ENCODE measurements at regions not wholly inside any gene's neighbourhood (a gene's known extent, or its start where the extent isn't known, plus 50 kb on each side); places are given as distances from the start of the nearest gene placed in this dataset.

- in situ Hi-C loops (cut with HindIII; ENCODE audit: low pct_unique_long_range_greater_than_20kb, low sequenced_read_pairs), result no loop called here
- Histone ChIP-seq H3K27ac (ENCODE audit: low read length) (no peak overlapping the region), H3K4me3 (ENCODE audit: low read depth in 2 of 2, low read length in 2 of 2) (no peak overlapping the region), H3K36me3 (ENCODE audit: control insufficient read depth, insufficient read depth, low read length) (no peaks in the 10 kb centered on the region), H3K4me1 (ENCODE audit: control insufficient read depth, insufficient read depth, low read length) (no peaks in the 10 kb centered on the region), H3K9me3 (ENCODE audit: control insufficient read depth, insufficient read depth, low read depth, low read length) (no peaks in the 10 kb centered on the region), H3K27me3 (ENCODE audit: control insufficient read depth, insufficient read depth, low read length) (no peaks in the 10 kb centered on the region)
- POLR2A ChIA-PET, result no interaction called here
- no peak for DNase-seq (ENCODE audit: low read depth, low spot score)
- intact Hi-C loops (cut with micrococcal nuclease; ENCODE audit: unreplicated experiment), result no loop called here
- TF ChIP-seq, protein P1, sequence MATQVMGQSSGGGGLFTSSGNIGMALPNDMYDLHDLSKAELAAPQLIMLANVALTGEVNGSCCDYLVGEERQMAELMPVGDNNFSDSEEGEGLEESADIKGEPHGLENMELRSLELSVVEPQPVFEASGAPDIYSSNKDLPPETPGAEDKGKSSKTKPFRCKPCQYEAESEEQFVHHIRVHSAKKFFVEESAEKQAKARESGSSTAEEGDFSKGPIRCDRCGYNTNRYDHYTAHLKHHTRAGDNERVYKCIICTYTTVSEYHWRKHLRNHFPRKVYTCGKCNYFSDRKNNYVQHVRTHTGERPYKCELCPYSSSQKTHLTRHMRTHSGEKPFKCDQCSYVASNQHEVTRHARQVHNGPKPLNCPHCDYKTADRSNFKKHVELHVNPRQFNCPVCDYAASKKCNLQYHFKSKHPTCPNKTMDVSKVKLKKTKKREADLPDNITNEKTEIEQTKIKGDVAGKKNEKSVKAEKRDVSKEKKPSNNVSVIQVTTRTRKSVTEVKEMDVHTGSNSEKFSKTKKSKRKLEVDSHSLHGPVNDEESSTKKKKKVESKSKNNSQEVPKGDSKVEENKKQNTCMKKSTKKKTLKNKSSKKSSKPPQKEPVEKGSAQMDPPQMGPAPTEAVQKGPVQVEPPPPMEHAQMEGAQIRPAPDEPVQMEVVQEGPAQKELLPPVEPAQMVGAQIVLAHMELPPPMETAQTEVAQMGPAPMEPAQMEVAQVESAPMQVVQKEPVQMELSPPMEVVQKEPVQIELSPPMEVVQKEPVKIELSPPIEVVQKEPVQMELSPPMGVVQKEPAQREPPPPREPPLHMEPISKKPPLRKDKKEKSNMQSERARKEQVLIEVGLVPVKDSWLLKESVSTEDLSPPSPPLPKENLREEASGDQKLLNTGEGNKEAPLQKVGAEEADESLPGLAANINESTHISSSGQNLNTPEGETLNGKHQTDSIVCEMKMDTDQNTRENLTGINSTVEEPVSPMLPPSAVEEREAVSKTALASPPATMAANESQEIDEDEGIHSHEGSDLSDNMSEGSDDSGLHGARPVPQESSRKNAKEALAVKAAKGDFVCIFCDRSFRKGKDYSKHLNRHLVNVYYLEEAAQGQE (IDR thresholded peaks at IDR 0.05; ENCODE audit: insufficient read depth in 1 of 2, low read depth in 2 of 2, low read length in 1 of 2), result no peak
- TF ChIP-seq CTCF (IDR thresholded peaks at IDR 0.05) (no peak), TCF7L2 (IDR thresholded peaks at IDR 0.05; ENCODE audit: low read depth, low read length) (no peak), POLR2AphosphoS5 (IDR thresholded peaks at IDR 0.05; ENCODE audit: low read depth, low read length) (no peak)
- BruUV-seq (replicated peaks), result no TSS peak
- ATAC-seq, result no peak
- CTCF ChIA-PET, result no interaction called here
These were observed 2073.2 kb downstream of the TP53TG3F start for GRCh38 chr16:35532576-35532975.

GRCh38 chr16:35533683-35534082 lies 2074.3 kb downstream of the TP53TG3F start:
- in situ Hi-C loops (cut with HindIII; ENCODE audit: low pct_unique_long_range_greater_than_20kb, low sequenced_read_pairs), result no loop called here
- H3K9me3 ChIP-seq (ENCODE audit: control insufficient read depth, insufficient read depth, low read depth, low read length), result no peaks in the 10 kb centered on the region
- ChIA-PET CTCF (no interaction called here), POLR2A (no interaction called here)
- H3K36me3 ChIP-seq (ENCODE audit: control insufficient read depth, insufficient read depth, low read length), result no peaks in the 10 kb centered on the region
- no peak overlapping the region for H3K27ac ChIP-seq (ENCODE audit: low read length)
- no TSS peak for BruUV-seq (replicated peaks)
- intact Hi-C loops (cut with micrococcal nuclease; ENCODE audit: unreplicated experiment), result no loop called here
- TF ChIP-seq, protein P1 (IDR thresholded peaks at IDR 0.05; ENCODE audit: insufficient read depth in 1 of 2, low read depth in 2 of 2, low read length in 1 of 2), result no peak
- no peak for TF ChIP-seq TCF7L2 (IDR thresholded peaks at IDR 0.05; ENCODE audit: low read depth, low read length)
- TF ChIP-seq CTCF (IDR thresholded peaks at IDR 0.05), result no peak
- TF ChIP-seq POLR2AphosphoS5 (IDR thresholded peaks at IDR 0.05; ENCODE audit: low read depth, low read length), result no peak
- TF ChIP-seq SIN3A (IDR thresholded peaks at IDR 0.05; ENCODE audit: borderline replicate concordance, insufficient read depth, low read depth, low read length), result no peak
- no peak overlapping the region for H3K4me3 ChIP-seq (ENCODE audit: low read depth in 2 of 2, low read length in 2 of 2)
- no peaks in the 10 kb centered on the region for H3K4me1 ChIP-seq (ENCODE audit: control insufficient read depth, insufficient read depth, low read length)
- no peak for DNase-seq (ENCODE audit: low read depth, low spot score)
- H3K27me3 ChIP-seq (ENCODE audit: control insufficient read depth, insufficient read depth, low read length), result no peaks in the 10 kb centered on the region
- no peak for ATAC-seq

Data from Panc1 (cell line).